NK-92 treated with Interleukin-12 subunit alpha and Interleukin-12 subunit beta, amount 100 ng/mL, for 24 hours (cell line): ENCODE measurements at regions not wholly inside any gene's neighbourhood (a gene's known extent, or its start where the extent isn't known, plus 50 kb on each side); places are given as distances from the start of the nearest gene placed in this dataset.

ENCODE experiments used
- DNase-seq: peaks from one replicate; lab custom pipeline; 2025; lab: John Stamatoyannopoulos, UW

GRCh38 chr12:126512916-126513913, 1448.0 kb downstream of the AACS start:
- no peak for DNase-seq

DNA sequence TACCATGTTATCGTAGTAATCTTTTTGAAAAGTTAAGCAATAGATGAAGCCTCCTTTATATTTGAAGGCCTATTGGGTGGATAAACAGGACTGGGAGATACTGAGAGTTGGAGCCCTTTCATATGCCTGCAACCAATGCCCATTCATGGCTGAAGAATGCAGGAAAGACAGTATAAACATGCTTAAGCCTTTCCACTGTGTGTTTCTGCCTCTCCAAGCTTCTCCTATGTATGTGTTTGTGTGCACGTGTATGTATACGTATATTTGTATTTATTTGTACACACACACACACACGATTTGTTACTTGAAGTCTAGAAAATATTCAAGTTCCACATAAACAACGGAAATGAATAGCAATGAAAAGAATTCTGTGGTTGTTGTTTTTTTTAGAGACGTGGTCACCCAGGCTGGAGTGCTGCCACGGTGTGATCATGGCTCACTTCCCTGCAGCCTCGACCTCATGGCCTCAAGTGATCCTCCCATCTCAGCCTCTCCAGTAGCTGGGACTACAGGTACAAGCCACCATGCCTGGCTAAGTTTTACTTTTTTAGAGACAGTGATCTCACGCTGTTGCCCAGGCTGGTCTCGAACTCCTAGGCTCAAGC, 1453.5 kb downstream of the AACS start:
- no peak for DNase-seq

DNA sequence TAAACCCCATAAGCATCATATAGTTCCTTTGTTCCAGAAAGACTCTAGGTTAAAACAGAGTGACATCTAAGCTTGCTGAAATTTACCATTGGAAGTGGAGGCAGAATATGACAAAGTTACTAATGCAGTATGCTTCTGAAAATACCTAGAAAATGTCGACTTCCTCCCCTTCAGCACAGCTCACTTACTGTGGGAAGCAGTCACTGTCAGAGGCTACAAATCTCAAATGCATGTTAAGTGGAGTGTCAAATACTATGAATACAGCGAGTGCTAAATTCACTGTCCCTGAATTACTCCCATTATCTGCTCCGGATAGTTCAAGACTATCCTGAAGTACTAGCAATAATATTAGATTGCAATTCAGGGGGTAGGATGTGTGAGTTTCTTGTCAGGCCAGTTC, 1454.6 kb downstream of the AACS start:
- no peak for DNase-seq

- no peak for DNase-seq
Measured at GRCh38 chr12:126523891-126524290, 1458.7 kb downstream of the AACS start.

DNA sequence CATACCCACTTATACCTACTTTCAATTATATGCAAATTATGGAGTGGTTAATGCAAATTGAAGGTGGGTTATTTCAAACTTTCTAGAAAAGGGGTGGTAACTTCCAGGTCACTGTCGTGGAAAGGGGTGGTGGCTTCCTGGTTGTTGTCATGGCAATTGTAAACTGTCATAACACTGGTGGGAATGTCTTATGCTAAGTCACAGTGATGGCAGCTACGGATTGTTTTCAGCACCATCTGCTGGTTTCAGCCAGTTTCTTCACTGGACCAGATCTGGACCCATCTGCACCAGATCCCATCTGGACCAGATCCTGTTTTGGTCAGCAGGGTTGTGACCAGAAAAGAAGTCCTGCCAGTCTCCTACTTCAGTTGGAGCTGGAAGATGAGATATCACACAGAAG, 1469.3 kb downstream of the AACS start:
- no peak for DNase-seq

- DNase-seq = no peak
Measured at GRCh38 chr12:126534942-126535341, 1469.7 kb downstream of the AACS start.

GRCh38 chr12:126535971-126536370, 1470.7 kb downstream of the AACS start:
- DNase-seq = no peak

DNA sequence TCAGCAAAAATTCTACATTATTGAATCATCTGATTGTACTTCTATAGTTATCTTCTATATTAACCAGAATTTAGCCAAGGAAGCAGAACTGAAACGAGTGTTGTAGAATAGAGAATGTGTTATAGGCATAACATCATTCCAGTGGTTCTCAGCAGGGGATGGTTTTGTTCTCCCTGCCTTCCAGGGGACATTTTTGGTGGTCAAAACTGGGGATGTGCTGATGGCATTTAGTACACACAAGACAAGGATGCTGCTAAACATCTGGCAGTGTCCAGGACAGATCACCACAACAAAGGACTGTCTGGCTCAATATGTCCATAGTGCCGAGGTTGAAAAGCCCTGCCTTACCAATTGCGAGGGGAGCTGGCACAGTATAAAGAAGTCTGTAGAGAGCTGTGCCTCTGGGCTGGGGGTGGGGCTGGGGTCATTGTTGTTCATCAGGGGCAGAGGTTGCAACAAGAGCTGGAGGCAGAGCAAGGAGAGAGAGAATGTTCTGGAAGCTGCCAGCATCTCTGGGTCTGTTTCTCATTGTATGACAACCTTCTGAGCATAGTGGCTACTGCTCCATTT, 1472.8 kb downstream of the AACS start:
- DNase-seq = no peak

- DNase-seq = no peak
Measured at GRCh38 chr12:126538888-126539287, 1473.7 kb downstream of the AACS start.

GRCh38 chr12:126545411-126545810, 1480.2 kb downstream of the AACS start:
- no peak for DNase-seq

GRCh38 chr12:126547905-126548304, 1482.7 kb downstream of the AACS start:
- DNase-seq = no peak

DNA sequence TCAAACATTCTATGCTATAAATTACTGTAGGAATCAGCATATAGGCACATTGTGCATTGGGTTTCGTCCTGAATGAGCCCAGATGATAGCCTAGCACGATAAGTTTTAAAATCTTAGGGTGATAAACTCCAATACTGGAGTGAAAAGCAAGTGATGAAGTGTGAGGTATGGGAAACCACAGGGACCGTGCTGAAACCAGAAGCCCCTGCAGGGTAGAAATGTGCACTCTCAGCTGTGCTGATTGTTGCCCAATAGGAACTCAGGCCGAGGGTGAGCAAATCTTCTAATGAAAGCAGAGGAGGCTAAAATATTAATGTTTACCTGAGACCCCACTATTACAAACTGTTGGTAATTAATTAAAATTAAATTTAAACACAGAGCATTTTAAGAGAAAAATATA, 1486.6 kb downstream of the AACS start:
- no peak for DNase-seq

- DNase-seq = no peak
Measured at GRCh38 chr12:126554625-126555024, 1489.4 kb downstream of the AACS start.

- no peak for DNase-seq
Measured at GRCh38 chr12:126557659-126558058, 1492.4 kb downstream of the AACS start.

DNA sequence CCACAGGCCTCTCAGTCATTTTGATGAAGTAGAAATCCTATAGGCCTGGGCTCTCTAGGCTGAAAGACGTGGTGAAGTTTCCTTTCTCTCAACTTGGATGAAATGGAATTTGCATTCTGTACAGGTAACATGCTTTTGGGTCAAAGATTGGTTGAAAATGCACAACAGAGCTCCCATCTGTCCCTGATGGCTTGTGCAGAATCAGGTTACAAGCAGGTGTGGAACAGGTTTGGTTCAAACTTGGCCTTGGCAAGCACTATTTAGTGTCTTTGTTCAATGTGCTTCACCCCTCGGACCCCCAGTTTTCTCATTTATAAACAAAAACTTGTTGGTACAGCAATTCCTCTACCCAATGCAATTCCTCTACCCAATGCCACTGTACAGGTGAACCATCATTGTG, 1493.0 kb downstream of the AACS start:
- no peak for DNase-seq

DNA sequence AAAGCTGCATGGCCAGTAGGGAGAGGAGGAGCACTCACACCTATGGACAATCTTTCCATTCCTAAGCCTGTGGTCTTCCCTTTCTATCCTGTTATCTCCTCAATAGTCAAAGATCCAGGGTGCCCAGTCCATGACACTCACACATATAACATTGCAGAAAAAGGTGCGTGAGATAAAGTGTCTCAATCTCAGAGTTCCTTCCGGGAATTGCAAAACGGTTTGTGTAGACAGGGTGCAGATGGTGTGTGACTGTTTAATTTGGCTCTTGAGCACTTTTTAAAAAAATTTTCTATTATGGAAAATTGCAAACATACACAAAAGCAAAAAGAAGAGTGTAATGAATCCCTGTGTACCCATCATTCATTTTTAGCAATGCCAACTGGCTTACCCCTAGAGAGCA, 1493.6 kb downstream of the AACS start:
- DNase-seq = no peak

- no peak for DNase-seq
Measured at GRCh38 chr12:126567016-126567415, 1501.8 kb downstream of the AACS start.

DNA sequence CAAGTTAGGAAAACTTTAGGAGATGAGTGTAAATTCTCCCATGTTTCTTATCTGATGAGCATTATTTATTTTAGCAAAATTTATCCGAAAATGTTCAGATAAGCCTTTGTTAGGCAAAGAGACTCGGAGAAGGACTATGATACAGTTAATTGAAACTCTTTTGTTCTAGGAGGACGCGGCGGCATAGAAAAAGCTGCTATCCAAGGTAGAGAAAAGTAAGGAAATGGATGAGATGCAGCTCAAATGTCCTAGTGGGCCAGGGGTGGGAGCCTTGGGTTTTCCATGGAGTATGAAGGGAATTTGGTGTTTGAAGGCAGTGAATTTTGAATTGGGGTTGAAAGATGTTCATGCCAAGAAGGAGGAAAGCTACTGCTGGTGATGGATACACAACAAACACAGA, 1504.5 kb downstream of the AACS start:
- DNase-seq = no peak

GRCh38 chr12:126570566-126570965, 1505.3 kb downstream of the AACS start:
- DNase-seq = no peak

GRCh38 chr12:126572170-126572569, 1506.9 kb downstream of the AACS start:
- DNase-seq = no peak

DNA sequence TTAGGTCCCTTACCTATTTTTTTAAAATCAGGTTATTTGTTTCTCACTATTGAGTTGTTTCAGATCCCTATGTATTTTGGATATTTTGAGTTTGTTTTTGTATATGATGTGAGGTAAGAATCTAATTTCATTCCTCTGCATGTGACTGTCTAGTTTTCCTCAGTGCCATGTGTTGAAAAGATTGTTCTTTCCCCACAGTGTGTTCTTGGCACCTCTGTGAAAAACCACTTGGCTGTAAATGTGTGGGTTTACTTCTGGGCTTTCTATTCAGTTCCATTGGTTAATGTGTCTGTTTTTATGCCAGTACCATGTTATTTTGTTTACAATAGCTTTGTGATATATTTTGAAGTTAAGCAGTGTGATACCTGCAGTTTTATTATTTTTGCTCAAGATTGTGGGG, 1516.4 kb downstream of the AACS start:
- DNase-seq = no peak

GRCh38 chr12:126582231-126582630, 1517.0 kb downstream of the AACS start:
- no peak for DNase-seq

GRCh38 chr12:126588586-126589249, 1523.5 kb downstream of the AACS start:
- no peak for DNase-seq
